ENCODE measurements at regions not wholly inside any gene's neighbourhood (a gene's known extent, or its start where the extent isn't known, plus 50 kb on each side); places are given as distances from the start of the nearest gene placed in this dataset.

GRCh38 chr4:127559981-127560380 is 72.8 kb upstream of the INTU start:
- POLR2A ChIA-PET: no interaction called here

GRCh38 chr4:127560755-127561154 is 72.0 kb upstream of the INTU start:
- Histone ChIP-seq H3K4me1 (ENCODE audit: control insufficient read depth, extremely low read depth, insufficient read depth, low read length) (no peaks in the 10 kb centered on the region), H4K20me1 (replicated peaks; ENCODE audit: control insufficient read depth, extremely low read depth, insufficient read depth, low read length) (no peaks in the 10 kb centered on the region), H3K27ac (ENCODE audit: insufficient read depth, low read depth, low read length) (no peak overlapping the region), H3K9me1 (replicated peaks; ENCODE audit: control insufficient read depth, extremely low read depth, insufficient read depth, low read length) (no peaks in the 10 kb centered on the region), H3K4me3 (replicated peaks in 1 of 3; ENCODE audit: insufficient read depth in 1 of 3, low read depth in 1 of 3, low read length in 3 of 3) (no peak overlapping the region), H3K4me2 (ENCODE audit: insufficient read depth, low read length) (no peak overlapping the region), H3K79me2 (ENCODE audit: control insufficient read depth, insufficient read depth, low read length) (no peaks in the 10 kb centered on the region), H2AFZ (ENCODE audit: low read depth, low read length) (no peak overlapping the region), H3K9me3 (replicated peaks; ENCODE audit: control insufficient read depth, insufficient read depth, low read length) (no peaks in the 10 kb centered on the region), H3K9ac (replicated peaks; ENCODE audit: extremely low read depth, insufficient read depth, low read length) (no peak overlapping the region), H3K27me3 (ENCODE audit: control insufficient read depth in 2 of 2, insufficient read depth in 2 of 2, low read length in 2 of 2) (no peaks in the 10 kb centered on the region), H3K36me3 (ENCODE audit: control insufficient read depth in 2 of 2, extremely low read depth in 1 of 2, insufficient read depth in 2 of 2, low read length in 2 of 2) (no peaks in the 10 kb centered on the region)
- intact Hi-C loops (cut with micrococcal nuclease) (no loop called here), dilution Hi-C loops (cut with MboI; ENCODE audit: extremely low pct_ligation_motif_present, low sequenced_read_pairs) (no loop called here)
- BruUV-seq (replicated peaks): no TSS peak
- TF ChIP-seq CTCF (IDR thresholded peaks at IDR 0.05; ENCODE audit: extremely low read depth in 1 of 2, insufficient read depth in 1 of 2, low read depth in 1 of 2, low read length in 2 of 2) (no peak), FOS (IDR thresholded peaks at IDR 0.05; ENCODE audit: borderline replicate concordance, insufficient read depth, low read length) (no peak), JUN (IDR thresholded peaks at IDR 0.05; ENCODE audit: borderline replicate concordance, insufficient read depth, insufficient read length, low read depth) (no peak), EZH2 (IDR thresholded peaks at IDR 0.05; ENCODE audit: borderline replicate concordance, low read depth, low read length, severe bottlenecking) (no peak), POLR2A (IDR thresholded peaks at IDR 0.05; ENCODE audit: low read depth, low read length) (no peak)
- TF ChIP-seq, protein P1, sequence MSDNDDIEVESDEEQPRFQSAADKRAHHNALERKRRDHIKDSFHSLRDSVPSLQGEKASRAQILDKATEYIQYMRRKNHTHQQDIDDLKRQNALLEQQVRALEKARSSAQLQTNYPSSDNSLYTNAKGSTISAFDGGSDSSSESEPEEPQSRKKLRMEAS (IDR thresholded peaks at IDR 0.05; ENCODE audit: insufficient read depth, insufficient read length): no peak
- ChIA-PET CTCF (interaction anchor here (1.9 kb wide), 1 partner anchor 26 kb away, joined by 5 read pairs; no protein-coding TSS in a partner anchor), POLR2A (no interaction called here)
- no peak for FAIRE-seq
- no peak for DNase-seq (ENCODE audit: low read depth, low spot score)

More at GRCh38 chr4:127559981-127560380, 72.8 kb upstream of the INTU start:
- Histone ChIP-seq H3K9ac (replicated peaks; ENCODE audit: extremely low read depth, insufficient read depth, low read length) (no peak overlapping the region), H4K20me1 (replicated peaks; ENCODE audit: control insufficient read depth, extremely low read depth, insufficient read depth, low read length) (no peaks in the 10 kb centered on the region), H3K9me3 (replicated peaks; ENCODE audit: control insufficient read depth, insufficient read depth, low read length) (no peaks in the 10 kb centered on the region), H3K4me1 (ENCODE audit: control insufficient read depth, extremely low read depth, insufficient read depth, low read length) (no peaks in the 10 kb centered on the region), H3K27ac (ENCODE audit: insufficient read depth, low read depth, low read length) (no peak overlapping the region), H3K4me2 (ENCODE audit: insufficient read depth, low read length) (no peak overlapping the region), H3K79me2 (ENCODE audit: control insufficient read depth, insufficient read depth, low read length) (no peaks in the 10 kb centered on the region), H3K9me1 (replicated peaks; ENCODE audit: control insufficient read depth, extremely low read depth, insufficient read depth, low read length) (no peaks in the 10 kb centered on the region), H2AFZ (ENCODE audit: low read depth, low read length) (no peak overlapping the region), H3K36me3 (ENCODE audit: control insufficient read depth in 2 of 2, extremely low read depth in 1 of 2, insufficient read depth in 2 of 2, low read length in 2 of 2) (no peaks in the 10 kb centered on the region), H3K4me3 (replicated peaks in 1 of 3; ENCODE audit: insufficient read depth in 1 of 3, low read depth in 1 of 3, low read length in 3 of 3) (no peak overlapping the region), H3K27me3 (ENCODE audit: control insufficient read depth in 2 of 2, insufficient read depth in 2 of 2, low read length in 2 of 2) (no peaks in the 10 kb centered on the region)
- no TSS peak for BruUV-seq (replicated peaks)
- DNase-seq (ENCODE audit: low read depth, low spot score): no peak
- CTCF ChIA-PET: no interaction called here
- no peak for FAIRE-seq
- TF ChIP-seq MYC (IDR thresholded peaks at IDR 0.05; ENCODE audit: low read depth, low read length) (no peak), POLR2A (IDR thresholded peaks at IDR 0.05; ENCODE audit: low read depth, low read length) (no peak), GATA2 (IDR thresholded peaks at IDR 0.05; ENCODE audit: insufficient read depth, insufficient read length, low read depth, low read length) (no peak), JUN (IDR thresholded peaks at IDR 0.05; ENCODE audit: borderline replicate concordance, insufficient read depth, insufficient read length, low read depth) (no peak), EZH2 (IDR thresholded peaks at IDR 0.05; ENCODE audit: borderline replicate concordance, low read depth, low read length, severe bottlenecking) (no peak), FOS (IDR thresholded peaks at IDR 0.05; ENCODE audit: borderline replicate concordance, insufficient read depth, low read length) (no peak), POLR2AphosphoS5 (IDR thresholded peaks at IDR 0.05; ENCODE audit: insufficient read depth, low read depth, low read length) (no peak)
- TF ChIP-seq, protein P1 (IDR thresholded peaks at IDR 0.05; ENCODE audit: insufficient read depth, insufficient read length): no peak
- intact Hi-C loops (cut with micrococcal nuclease) (no loop called here), dilution Hi-C loops (cut with MboI; ENCODE audit: extremely low pct_ligation_motif_present, low sequenced_read_pairs) (no loop called here)
